Stimulated activated CD8-positive, alpha-beta memory T cell treated with anti-CD3 and anti-CD28 coated beads, Interleukin-7, amount 100 ng/mL, for 4 hours (primary cell): ENCODE measurements at regions not wholly inside any gene's neighbourhood (a gene's known extent, or its start where the extent isn't known, plus 50 kb on each side); places are given as distances from the start of the nearest gene placed in this dataset.

Experiments
- DNase-seq, 2 donors: peaks; one replicate each; pipeline ENCODE4 v3.0.0-alpha.2; 2020; ENCODE audit warnings: low read depth in 2 of 2

DNA sequence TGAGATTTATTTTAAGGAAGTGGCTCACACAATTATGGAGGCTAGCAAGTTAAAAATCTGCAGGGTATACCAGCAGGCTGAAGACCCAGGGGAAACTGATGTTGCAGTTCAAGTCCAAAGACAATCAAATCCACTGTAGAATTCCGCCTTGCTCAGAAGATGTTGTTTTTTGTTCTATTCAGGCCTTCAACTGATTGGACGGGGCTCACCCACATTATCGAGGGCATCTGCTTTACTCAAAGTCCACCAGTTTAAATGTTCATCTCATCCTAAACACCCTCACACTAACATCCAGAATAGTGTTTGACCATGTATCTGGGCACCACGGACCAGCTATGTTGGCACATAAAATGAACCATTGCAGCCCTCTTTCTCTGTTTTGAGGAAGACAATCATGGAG, 211.2 kb upstream of the GPR26 start:
- DNase-seq: no peak

DNA sequence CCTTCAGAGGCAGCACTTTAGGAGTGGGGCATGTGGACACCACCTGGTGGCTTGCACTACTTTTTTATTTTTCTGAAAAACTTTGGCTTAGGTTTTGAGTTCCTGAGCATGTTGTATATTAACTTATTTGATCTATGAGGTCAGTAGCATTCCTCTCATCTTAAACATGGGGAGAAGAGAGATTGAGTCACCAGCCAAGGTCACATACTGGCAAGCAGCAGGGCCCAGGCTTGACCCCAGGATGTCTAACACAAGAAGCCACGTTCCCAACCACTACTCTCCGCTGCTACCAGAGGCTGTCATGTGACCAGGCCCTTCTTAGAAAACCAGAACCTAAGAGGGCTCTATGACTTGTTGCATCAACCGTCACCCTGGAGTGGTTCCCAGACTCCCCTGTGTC, 210.3 kb upstream of the GPR26 start:
- DNase-seq: no peak

DNA sequence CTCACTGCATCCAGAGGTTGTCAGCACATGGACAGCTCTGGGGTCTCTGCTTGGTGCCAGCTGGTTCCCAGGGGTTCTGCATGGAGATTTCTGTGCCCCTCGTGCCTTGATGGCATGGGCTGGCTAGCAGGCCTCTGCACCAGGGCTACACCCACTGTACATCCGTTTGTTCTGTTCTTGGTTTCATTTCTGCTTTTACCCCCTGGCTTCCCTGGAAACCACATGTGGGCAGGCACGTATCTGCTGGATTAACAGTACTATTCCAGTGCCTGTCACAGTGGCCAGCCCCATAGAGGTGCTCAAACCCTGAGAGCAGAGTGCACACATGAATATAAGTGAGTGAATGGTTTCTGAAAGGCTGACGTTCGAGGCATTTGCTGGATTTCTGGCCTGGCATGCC, 207.2 kb upstream of the GPR26 start:
- no peak for DNase-seq

DNA sequence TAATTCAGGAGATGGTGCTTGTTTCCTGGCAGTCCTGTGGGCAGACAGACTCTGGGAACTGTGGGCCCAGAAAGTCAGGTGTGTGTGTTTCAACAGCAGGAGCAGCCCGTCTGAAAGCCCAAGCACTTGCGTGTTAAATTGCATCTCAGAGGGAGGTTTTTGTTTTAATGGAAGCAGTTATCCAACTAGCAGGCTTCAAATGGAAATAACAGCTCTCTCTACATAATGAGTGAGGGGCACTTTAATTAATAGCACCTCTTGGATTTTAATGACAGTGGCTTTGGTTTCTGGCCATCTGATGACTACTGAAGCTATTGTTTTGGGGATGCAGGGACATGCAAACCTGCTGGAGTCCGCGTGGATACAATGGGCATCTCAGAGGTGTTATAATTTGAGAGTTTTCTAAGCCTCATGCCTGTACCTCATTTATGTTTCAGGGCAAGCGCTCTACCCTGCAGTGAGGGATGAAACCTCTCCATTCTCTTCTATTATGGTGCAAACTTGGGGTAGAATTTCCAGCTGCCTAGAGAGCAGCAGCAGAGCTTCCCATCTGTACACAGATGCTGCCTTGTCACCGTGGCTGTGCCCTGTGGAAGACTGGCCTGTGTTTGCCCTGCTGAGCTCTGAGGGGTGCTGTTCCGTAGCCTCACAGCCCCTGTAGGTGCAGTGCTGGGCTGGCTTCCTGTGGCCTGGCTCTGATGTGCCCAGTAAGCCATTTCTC, 206.6 kb upstream of the GPR26 start:
- no peak for DNase-seq

DNA sequence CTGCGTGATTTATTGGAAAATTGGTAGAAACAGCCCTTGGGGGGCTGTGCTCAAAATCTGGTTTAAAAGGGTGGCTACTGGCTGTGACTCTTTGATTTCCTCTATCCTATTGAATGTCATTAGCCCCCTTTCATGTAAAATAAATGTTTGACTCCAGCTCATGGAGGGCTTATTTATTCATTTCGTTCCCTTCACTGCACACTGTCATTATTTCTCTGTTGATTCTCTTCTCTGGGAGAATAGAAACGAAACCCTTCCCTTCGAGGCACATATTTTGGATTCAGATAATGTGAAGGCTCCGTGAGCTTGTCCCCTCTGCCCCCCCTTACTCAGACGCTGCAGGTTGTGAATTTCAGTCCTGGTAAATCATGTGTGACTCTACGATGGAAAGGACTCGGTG, 203.9 kb upstream of the GPR26 start:
- no peak for DNase-seq

DNA sequence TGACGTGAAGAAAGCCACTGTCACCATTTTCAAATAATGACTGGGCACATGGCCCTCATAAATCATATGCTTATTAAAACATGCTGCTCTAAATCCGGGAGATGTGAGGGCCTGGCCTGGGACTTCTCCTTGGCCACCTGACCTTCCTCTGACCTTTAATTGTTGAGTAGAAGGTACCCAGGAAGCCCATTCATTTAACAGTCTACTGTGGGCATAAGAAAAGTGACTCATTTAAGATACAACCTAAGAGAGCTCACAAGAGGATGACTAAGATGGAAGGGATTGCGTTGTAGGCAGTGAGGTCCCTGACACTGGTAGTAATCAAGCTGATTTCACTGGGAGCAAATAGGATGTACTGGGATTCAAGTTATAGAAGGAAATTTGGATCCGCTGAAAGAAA, 203.4 kb upstream of the GPR26 start:
- DNase-seq: no peak

DNA sequence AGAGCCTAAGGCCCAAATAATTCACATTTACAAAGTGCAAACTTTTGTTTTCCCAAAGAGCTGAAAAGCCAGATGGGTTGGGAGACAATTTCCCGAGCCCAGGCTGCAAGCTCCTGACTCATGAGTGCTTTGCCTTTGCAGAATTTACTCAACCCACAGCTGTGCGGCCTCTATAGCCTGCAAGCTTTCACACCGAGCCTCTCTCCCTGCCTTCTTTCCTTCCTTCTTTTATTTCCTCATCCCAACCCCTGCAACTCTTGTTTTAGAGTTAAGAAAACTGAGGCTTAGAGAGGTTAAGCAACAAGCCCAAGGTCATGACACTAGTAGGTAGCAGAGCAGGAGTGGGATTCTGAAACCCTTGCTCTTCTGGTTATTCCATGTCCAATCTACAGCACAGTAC, 203.0 kb upstream of the GPR26 start:
- DNase-seq: no peak

DNA sequence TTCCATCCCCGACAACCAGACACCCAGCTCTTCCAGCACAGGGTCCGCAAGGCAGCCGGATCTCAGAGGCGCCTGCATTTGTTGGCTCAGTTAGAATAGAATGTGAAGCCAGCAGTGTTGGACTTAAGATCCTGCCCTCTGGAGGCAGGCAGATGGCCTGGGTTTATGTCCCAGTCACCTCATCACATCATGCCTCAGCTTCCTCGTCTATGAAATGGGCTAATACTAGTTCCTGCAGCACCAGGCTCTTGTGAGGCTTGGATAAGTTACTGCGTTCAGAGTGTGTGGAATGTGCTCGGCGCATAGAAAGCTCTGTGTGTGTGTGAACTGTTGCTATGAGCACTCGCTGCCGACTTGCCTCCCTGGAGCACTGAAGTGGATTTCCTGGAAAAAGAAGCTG, 202.5 kb upstream of the GPR26 start:
- DNase-seq: no peak

DNA sequence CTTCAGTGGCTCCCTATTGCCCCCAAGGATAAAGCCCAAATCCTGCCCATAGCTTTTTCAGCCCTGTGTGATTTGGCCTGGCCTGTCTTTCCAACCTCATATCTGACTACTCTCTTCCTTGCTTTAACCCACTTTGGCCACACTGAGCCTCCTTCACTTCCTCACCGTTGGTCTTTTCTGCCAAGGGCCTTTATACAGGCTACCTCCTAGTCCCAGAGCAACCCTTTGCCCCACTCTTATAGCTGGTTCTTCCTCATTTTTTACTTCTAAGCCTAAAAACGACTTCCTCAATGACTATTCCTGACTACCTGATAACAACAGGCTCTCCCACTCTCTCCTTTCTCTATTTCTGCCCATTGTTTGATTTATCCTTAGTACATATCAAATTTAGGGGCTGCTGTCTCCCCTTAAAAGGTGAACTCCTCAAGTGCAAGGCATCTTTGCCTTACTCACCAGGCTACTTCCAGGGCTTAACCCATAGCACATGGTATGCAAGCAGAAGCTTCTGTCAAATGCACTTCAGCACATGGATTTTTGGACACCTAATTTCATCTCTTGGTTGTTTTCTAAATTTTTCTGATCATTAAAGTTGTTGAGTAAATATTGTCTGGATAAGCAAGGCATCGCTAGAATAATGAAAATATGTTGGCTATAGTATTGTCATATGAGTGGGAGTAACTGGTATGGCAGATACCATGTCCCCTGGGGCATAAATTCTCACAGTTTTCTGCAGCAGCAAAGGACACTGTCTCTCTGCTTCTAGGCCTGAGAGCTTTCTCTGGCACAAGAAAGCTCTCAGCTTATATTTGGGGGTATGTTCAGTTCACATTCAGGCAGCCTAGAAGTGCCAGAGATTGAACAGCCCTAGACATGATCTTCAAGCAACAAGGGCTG, 201.5 kb upstream of the GPR26 start:
- no peak for DNase-seq

DNA sequence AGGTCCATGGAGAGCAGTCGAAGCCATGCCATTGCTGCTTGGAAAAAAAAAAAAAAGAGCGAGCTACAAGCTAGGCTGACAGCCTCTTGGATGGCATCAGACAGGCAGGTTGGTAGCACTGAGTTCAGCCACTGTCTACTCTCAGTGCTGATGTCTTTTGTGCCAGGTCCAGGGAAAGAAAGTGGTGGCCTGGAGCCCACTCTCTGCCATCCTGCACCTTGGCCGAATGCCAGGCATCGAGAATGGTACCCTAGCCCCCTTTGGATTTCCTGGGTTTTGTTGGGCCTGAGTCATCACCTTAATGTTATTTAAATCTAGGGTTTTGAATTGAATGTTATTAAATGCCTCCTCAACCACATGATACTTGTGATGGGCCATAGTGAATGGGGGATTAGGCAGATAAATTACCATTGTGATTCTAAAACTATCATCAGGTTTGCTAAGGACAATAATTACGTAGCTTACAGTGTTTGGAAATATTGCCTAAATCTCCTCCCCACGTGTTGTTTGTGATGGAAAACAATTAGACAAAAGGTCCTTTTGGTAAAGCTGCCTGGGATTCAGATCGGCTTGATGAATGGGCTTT, 195.7 kb upstream of the GPR26 start:
- DNase-seq: no peak

DNA sequence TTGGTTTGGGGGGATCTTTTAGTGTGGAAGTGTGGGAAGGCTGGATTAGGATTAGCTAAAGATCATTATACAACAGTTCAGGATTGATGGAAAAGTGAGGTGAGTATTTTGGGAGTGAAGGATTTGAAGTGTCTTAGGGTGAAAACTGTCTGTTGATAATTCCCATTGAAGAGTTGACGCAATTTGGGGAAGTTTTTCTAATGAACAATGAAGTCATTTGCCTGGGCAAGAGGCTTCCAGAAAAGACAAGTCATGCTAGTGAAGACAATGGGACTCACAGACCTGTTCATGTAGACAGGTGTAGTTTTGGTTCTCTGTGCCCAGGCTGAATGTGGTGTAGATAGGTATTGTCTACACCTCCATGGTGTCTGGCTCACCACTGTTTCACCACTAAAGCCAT, 194.3 kb upstream of the GPR26 start:
- DNase-seq: no peak

DNA sequence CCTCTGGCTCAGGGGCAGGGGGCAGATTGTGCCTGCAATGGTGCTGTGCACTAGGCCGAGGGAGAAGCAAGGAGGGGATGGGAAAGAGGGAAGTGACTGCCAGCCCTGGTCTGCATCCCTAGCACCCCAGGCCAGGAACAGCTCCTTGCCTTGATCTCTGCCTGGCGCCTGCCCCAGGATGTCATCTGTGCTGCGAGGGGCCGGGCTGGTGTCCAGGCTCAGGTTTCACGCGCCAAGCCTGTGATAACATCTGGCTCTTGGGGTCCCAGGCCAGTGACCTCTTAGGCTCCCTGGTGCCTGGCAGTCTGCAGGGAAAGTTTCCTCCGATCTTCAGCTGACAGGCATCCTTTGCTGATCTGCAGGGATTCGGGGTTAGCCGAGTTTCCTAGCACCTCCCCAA, 193.5 kb upstream of the GPR26 start:
- no peak for DNase-seq

DNA sequence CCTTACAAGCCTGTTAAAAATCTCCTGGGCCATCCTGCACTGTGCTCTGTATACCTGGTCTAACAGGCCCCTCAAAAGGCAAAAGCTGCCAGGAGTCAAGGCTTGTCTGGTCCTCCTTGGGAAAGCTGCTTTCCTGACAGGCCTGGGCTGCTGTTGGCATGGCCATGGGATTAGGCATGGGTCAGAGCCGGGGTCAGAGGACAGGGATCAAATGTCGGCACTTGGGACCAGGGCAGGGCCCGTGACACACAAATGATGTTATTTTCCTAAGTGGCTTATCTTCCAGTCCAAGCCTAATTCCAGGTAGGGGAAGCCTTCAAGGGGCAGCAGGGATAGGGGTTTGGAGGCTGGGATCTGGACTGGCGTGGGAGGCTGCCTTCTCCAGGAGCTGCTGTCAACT, 191.5 kb upstream of the GPR26 start:
- no peak for DNase-seq

DNA sequence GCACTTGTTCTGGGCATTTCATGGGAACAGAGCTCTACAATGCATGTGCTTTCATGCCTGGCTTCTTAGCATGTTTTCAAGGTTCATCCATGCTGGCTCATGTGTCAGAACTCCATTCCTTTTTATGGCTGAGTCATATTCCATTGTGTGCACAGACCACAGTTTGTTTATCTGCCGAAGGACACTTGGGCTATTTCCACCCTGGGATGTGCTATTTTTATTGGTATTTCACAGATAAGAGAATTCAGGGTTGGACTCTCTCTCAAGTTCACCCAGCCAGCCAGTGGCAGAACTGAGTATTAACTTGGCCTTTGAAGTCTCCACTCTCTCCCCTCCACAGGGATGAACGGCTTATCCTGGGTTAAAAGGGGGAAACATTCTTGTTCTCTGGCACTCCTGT, 190.7 kb upstream of the GPR26 start:
- DNase-seq: no peak

DNA sequence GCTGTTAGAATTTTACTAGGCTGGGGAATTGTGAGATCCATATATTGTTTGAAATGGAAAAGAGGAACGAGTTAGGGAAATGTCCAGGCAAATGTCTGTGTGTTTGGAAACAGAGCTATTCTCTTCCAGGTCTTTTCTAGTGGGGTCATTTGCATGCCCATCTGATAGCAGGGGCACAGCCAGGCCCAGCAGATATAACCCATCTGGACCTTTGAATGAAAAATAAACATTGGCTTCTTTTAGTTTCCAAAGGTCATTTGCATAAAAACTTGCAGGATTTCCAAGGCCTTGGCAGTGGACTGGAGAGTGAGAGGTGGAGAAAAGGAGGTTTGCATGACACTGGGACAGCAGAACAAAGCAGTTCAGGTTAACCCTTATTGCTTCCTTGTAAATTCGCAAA, 188.0 kb upstream of the GPR26 start:
- no peak for DNase-seq

DNA sequence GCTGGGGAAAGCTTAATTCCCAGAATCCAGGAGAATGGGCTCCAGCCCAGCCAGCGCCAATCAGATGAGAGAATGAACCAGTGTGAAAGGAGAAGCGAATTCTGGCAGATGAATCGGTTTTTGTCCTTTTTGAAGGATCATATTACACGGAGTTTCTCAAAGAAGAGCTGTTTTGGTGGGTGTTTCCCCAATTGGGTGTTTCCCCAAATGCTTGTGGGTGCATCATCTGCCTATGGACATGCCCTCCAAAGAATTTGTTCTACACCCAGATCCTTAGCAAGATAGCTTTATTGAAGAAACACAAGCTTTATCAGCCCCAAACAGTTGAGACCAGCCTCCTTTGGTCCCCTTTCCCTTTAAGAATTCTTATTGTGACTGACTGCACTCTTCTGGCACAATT, 186.5 kb upstream of the GPR26 start:
- DNase-seq: no peak

DNA sequence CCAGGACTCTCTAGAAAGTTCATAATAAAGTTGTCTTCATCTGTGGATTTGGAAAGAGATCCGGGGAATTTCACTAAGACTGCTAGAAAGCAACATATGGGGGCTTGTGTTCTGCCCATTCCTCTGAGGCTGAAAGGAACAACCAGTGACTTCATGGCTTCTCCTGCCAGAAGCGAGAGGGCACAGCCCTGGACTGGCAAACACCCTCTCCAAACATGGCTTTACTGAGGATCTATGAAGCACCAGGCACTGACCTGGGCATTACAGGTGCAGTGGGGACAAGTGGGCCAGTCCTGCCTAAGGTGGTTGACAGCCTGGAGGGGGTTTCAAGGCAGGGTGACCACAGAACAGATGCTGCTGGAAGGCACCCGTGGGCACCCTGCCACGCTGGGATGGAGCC, 185.8 kb upstream of the GPR26 start:
- DNase-seq: no peak

DNA sequence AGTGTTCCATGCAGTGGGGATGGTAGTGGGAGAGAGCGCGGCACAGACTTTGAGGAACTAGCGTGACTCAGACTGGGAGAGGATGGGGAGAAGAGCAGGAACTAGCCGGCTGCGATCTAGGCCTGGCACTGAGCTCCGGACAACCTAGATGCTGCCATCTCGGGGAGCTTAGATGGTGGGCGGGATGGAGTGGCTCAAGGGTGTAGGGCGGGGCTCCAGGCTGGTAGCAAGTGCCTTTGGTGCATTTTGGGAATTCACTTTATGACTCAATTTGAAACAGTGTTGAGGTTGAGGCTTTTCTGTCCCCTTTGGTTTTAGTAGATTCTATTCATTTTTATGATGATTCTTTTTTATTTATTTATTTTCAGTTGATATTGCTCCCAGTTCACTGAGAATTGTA, 185.3 kb upstream of the GPR26 start:
- DNase-seq: no peak

DNA sequence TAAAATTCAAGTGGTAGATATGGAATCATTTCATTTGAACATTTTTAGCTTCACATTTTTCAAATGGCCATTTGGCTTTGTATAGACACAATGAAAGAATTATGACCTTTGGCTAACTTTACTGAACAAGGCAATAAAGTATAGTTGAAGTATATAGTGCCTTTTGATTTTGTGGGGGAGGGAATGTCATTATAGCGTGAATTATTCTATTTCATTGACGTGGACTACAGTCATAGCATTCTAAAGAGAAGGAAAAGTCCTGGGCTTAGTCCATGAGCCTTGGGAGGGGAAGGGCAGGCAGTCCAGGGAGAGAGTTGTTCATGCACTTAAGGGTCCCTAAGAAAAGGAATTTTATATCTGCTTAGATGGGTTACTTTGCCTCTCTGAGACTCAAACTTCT, 181.4 kb upstream of the GPR26 start:
- DNase-seq: no peak

DNA sequence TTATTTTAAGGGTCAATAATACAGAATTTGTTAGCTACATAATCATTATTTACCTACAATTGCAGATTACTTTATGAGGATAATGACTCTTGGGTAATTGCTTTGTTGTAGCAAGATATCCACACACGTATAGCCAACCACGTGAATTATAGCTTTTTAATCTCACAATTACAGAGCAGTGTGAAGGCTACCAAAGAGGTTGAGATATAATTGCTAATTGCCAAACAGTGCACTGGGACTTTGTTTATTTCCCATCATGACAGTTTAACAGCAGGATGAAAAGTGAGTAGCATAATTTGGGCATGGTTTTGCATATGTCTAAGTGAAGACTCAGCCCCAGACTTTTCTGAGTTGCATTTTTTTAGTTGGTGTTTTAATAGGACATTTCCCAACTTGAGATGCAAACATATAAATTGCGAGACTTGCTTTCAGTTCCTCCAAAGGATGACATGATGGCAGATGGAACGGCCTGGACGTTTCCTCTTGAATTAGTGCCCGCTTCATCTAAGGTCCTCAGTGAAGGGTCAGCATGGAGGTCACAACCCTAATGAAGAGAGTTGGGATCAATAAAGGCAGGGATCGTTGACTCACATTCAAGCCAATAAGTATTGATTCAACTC, 180.7 kb upstream of the GPR26 start:
- DNase-seq: no peak

DNA sequence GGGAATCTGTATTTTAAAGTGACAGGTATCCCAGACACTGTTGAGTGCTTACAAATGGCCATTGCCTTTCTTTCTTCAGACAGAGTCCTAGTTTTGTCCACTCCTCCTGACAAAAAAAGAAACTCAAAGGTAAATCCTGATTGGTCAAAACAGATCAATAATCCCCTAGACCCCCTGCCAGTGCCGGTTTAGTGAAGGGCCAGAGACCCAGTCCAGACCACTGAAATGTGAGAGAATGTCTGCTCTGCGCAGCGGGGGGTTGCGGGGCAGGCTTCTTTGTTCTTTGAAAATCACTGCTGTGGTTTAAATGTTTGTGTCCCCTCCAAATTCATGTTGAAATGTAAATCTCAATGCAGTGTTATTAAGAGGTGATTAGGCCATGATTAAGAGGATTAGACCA, 177.7 kb upstream of the GPR26 start:
- no peak for DNase-seq

DNA sequence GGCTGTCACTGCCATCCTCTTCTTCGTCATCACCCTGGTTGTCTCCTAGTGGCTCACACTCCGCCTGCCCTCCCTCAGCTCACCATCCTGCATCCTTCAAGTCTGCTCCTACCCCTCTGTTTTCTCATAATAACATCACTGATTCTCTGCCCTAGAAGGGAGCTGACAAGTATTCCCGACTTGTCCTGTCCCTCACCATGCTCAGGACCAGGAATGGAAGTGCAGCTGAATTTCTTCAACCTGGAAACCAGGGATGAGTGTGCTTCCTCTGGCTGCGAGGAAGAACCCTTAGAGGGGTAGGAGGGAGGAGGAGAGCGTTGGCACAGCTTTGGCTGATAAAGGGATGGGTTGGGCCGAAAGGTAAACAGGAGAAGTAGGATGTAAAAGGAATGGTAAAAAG, 174.8 kb upstream of the GPR26 start:
- DNase-seq: no peak

DNA sequence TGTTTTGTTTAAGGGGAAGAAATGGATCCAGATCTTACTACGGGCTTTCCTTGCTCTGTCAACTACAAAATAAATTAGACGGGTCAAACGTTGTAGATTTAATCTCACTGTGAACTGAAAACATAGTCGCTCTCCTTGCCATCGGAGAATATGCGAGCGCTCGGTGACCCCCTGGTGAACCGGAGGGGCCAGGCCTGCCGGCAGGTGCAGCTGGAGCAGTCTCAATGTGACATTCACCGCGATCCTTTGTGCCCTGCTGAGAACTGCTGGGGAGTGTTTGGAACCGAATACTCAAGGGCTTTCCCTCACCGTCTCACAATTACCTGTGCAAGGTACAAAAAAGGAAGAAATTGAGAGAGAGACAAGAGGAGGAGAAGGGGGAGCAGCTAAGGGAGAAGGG, 174.1 kb upstream of the GPR26 start:
- DNase-seq: no peak
